ENCODE measurements at regions not wholly inside any gene's neighbourhood (a gene's known extent, or its start where the extent isn't known, plus 50 kb on each side); places are given as distances from the start of the nearest gene placed in this dataset.

GRCh38 chr17:36863676-36864612 lies 73.3 kb upstream of the LHX1 start:
- no peak for DNase-seq (ENCODE audit: low read depth)

- no peak for DNase-seq (ENCODE audit: low read depth)
These were observed 72.3 kb upstream of the LHX1 start for GRCh38 chr17:36864827-36865430.

GRCh38 chr17:36867716-36868341 lies 69.4 kb upstream of the LHX1 start:
- no peak for DNase-seq (ENCODE audit: low read depth)

GRCh38 chr17:36868777-36869176 lies 68.5 kb upstream of the LHX1 start:
- no peak for DNase-seq (ENCODE audit: low read depth)

GRCh38 chr17:36869441-36869840 lies 67.8 kb upstream of the LHX1 start:
- no peak for DNase-seq (ENCODE audit: low read depth)

GRCh38 chr17:36869856-36870719 lies 67.2 kb upstream of the LHX1 start:
- peak; percentile 50 for DNase-seq (ENCODE audit: low read depth)

GRCh38 chr17:36870720-36870999 lies 66.6 kb upstream of the LHX1 start:
- no peak for DNase-seq (ENCODE audit: low read depth)

GRCh38 chr17:36875698-36876293 lies 61.5 kb upstream of the LHX1 start:
- DNase-seq (ENCODE audit: low read depth) = no peak

- no peak for DNase-seq (ENCODE audit: low read depth)
These were observed 60.3 kb upstream of the LHX1 start for GRCh38 chr17:36876966-36877365.

GRCh38 chr17:36877771-36878170 lies 59.5 kb upstream of the LHX1 start:
- no peak for DNase-seq (ENCODE audit: low read depth)

GRCh38 chr17:36878216-36878615 lies 59.1 kb upstream of the LHX1 start:
- DNase-seq (ENCODE audit: low read depth) = no peak

GRCh38 chr17:36879027-36879426 lies 58.2 kb upstream of the LHX1 start:
- DNase-seq (ENCODE audit: low read depth) = no peak

- DNase-seq (ENCODE audit: low read depth) = no peak
These were observed 57.6 kb upstream of the LHX1 start for GRCh38 chr17:36879624-36880131.

- DNase-seq (ENCODE audit: low read depth) = peak; percentile 37
These were observed 56.9 kb upstream of the LHX1 start for GRCh38 chr17:36880268-36880905.

- no peak for DNase-seq (ENCODE audit: low read depth)
These were observed 56.0 kb upstream of the LHX1 start for GRCh38 chr17:36881323-36881722.

- DNase-seq (ENCODE audit: low read depth) = no peak
These were observed 52.7 kb upstream of the LHX1 start for GRCh38 chr17:36884495-36885152.

GRCh38 chr17:36885153-36885735 lies 52.0 kb upstream of the LHX1 start:
- DNase-seq (ENCODE audit: low read depth) = no peak

GRCh38 chr17:36885771-36886377 lies 51.4 kb upstream of the LHX1 start:
- no peak for DNase-seq (ENCODE audit: low read depth)
